HUES6 (cell line): ENCODE measurements at regions not wholly inside any gene's neighbourhood (a gene's known extent, or its start where the extent isn't known, plus 50 kb on each side); places are given as distances from the start of the nearest gene placed in this dataset.

Source experiments
- H3K27ac ChIP-seq: 2 replicates; pipeline ENCODE4 v1.7.0; 2013; ENCODE audit warnings: low read depth, mild to moderate bottlenecking, low read length, inconsistent platforms
- H3K27me3 ChIP-seq: 2 replicates; pipeline ENCODE4 v1.6.1; 2013; ENCODE audit warnings: low read length; ENCODE audit not compliant: control insufficient read depth, insufficient read depth
- H3K36me3 ChIP-seq: 2 replicates; pipeline ENCODE4 v1.6.1; 2013; ENCODE audit warnings: low read length; ENCODE audit not compliant: control insufficient read depth, insufficient read depth
- H3K4me1 ChIP-seq: 2 replicates; pipeline ENCODE4 v1.6.1; 2013; ENCODE audit warnings: low read length; ENCODE audit not compliant: control insufficient read depth, insufficient read depth
- H3K4me3 ChIP-seq: 2 replicates; pipeline ENCODE4 v1.5.1; 2013; ENCODE audit warnings: low read depth, low read length
- H3K9ac ChIP-seq: one replicate; pipeline ENCODE4 v1.6.1; 2013; ENCODE audit warnings: mild to moderate bottlenecking, low read length
- H3K9me3 ChIP-seq: 2 replicates; pipeline ENCODE4 v1.6.1; 2013; ENCODE audit warnings: low read depth, low read length; ENCODE audit not compliant: control insufficient read depth, insufficient read depth

- H3K9me3 ChIP-seq, result no peaks in the 10 kb centered on the region
- no peak overlapping the region for H3K9ac ChIP-seq
- no peaks in the 10 kb centered on the region for H3K27me3 ChIP-seq
- H3K4me1 ChIP-seq, result peaks cover 5% of the 10 kb centered on the region
- H3K27ac ChIP-seq, result no peak overlapping the region
- H3K4me3 ChIP-seq, result no peak overlapping the region
- no peaks in the 10 kb centered on the region for H3K36me3 ChIP-seq
Observed at GRCh38 chr2:19219060-19219459, 139.4 kb downstream of the OSR1 start.

- Histone ChIP-seq H3K4me3 (no peak overlapping the region), H3K9ac (no peak overlapping the region), H3K36me3 (no peaks in the 10 kb centered on the region), H3K9me3 (no peaks in the 10 kb centered on the region), H3K27ac (no peak overlapping the region), H3K4me1 (peaks cover 5% of the 10 kb centered on the region), H3K27me3 (no peaks in the 10 kb centered on the region)
Observed at GRCh38 chr2:19218166-19218565, 140.3 kb downstream of the OSR1 start.

- H3K9me3 ChIP-seq, result no peaks in the 10 kb centered on the region
- no peaks in the 10 kb centered on the region for H3K36me3 ChIP-seq
- H3K27me3 ChIP-seq, result no peaks in the 10 kb centered on the region
- H3K9ac ChIP-seq, result no peak overlapping the region
- no peak overlapping the region for H3K4me3 ChIP-seq
- H3K27ac ChIP-seq, result no peak overlapping the region
- peaks cover 5% of the 10 kb centered on the region for H3K4me1 ChIP-seq
Observed at GRCh38 chr2:19216676-19217602, 141.5 kb downstream of the OSR1 start.

- H3K4me3 ChIP-seq, result no peak overlapping the region
- peaks cover 5% of the 10 kb centered on the region for H3K4me1 ChIP-seq
- no peaks in the 10 kb centered on the region for H3K27me3 ChIP-seq
- no peaks in the 10 kb centered on the region for H3K9me3 ChIP-seq
- no peaks in the 10 kb centered on the region for H3K36me3 ChIP-seq
- no peak overlapping the region for H3K27ac ChIP-seq
- no peak overlapping the region for H3K9ac ChIP-seq
Observed at GRCh38 chr2:19216238-19216637, 142.2 kb downstream of the OSR1 start.

DNA sequence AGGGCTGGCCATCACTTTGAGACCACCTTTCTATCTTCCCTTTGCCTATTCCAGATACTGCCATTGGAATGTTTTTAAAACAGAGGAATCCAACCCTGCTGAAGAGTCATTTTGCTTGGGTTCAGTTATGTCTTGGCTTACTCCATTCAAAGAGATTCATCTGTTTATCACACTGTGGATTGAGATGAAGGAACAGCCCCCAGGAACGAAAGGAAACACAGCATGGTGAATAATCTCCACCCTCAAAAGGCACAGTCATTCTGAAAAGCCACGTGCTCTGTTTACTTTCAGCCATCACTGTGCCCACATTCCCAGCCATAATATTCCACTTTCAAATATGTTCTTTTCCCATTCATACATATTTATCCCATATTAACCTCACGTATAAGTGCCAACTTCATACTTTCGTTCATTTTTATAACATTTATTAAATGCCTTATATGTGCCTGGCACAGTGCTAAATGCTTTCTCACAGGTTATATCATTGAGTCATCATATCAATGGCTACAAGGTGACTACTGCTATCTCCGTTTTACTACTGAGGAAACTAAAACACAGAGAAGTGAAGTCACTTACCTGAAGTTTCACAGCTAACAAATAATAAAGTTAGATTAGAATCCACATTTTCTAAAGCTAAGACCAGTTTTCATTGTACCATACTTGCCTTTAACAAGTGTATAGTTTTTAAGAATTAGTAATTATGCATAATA, 143.6 kb downstream of the OSR1 start:
- Histone ChIP-seq H3K4me1 (peaks cover 5% of the 10 kb centered on the region), H3K9me3 (no peaks in the 10 kb centered on the region), H3K27me3 (no peaks in the 10 kb centered on the region), H3K27ac (no peak overlapping the region), H3K4me3 (no peak overlapping the region), H3K36me3 (no peaks in the 10 kb centered on the region), H3K9ac (no peak overlapping the region)

- no peak overlapping the region for H3K9ac ChIP-seq
- no peaks in the 10 kb centered on the region for H3K4me1 ChIP-seq
- no peak overlapping the region for H3K4me3 ChIP-seq
- H3K27me3 ChIP-seq, result no peaks in the 10 kb centered on the region
- H3K9me3 ChIP-seq, result no peaks in the 10 kb centered on the region
- H3K27ac ChIP-seq, result no peak overlapping the region
- H3K36me3 ChIP-seq, result no peaks in the 10 kb centered on the region
Observed at GRCh38 chr2:19209575-19210341, 148.7 kb downstream of the OSR1 start.

- Histone ChIP-seq H3K9ac (no peak overlapping the region), H3K4me3 (no peak overlapping the region), H3K27me3 (no peaks in the 10 kb centered on the region), H3K9me3 (no peaks in the 10 kb centered on the region), H3K36me3 (no peaks in the 10 kb centered on the region), H3K4me1 (no peaks in the 10 kb centered on the region), H3K27ac (no peak overlapping the region)
Observed at GRCh38 chr2:19208479-19209199, 149.8 kb downstream of the OSR1 start.

DNA sequence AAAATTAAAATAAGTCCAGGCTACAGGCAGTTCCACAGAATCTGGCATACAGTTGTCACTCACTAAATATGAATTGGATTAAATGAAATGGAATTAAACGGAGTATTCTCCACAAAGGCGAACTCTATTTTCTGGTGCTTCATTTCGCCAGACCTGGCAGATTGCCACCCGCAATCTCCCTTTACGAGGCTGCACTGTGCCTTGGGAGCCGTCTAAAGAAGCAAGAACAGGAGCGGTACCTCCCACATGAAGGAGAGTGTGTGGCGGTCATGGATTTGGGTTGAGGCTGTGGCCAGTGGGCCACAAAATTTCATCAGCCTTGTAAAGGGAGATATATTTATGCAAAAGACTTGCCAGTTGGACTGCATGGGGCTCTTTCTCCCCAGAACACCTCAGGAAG, 151.0 kb downstream of the OSR1 start:
- Histone ChIP-seq H3K4me1 (no peaks in the 10 kb centered on the region), H3K36me3 (no peaks in the 10 kb centered on the region), H3K27me3 (no peaks in the 10 kb centered on the region), H3K9me3 (no peaks in the 10 kb centered on the region), H3K27ac (no peak overlapping the region), H3K4me3 (no peak overlapping the region), H3K9ac (no peak overlapping the region)

- Histone ChIP-seq H3K4me1 (no peaks in the 10 kb centered on the region), H3K9ac (no peak overlapping the region), H3K4me3 (no peak overlapping the region), H3K27me3 (no peaks in the 10 kb centered on the region), H3K27ac (no peak overlapping the region), H3K36me3 (no peaks in the 10 kb centered on the region), H3K9me3 (no peaks in the 10 kb centered on the region)
Observed at GRCh38 chr2:19205983-19206533, 152.4 kb downstream of the OSR1 start.

DNA sequence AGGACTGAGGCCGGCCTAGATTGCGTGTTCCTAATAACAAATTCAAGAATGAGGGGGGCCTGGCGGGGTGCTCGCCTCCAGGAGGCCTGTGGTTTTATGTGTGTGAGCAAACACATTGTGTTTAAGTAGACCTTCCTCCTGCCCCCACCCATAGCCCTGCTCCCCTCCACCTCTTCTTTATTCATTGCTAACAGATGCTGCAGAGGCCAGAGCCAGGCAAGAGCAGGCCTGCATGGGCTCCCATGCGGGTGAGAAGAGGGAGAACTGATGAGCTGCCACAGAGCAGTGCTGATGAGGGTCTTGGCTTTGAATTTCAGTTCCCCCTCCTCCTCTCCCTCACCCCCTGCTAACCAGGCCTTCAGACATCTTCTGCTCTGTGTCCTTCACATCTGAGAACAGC, 154.6 kb downstream of the OSR1 start:
- Histone ChIP-seq H3K27ac (no peak overlapping the region), H3K9ac (no peak overlapping the region), H3K4me1 (no peaks in the 10 kb centered on the region), H3K27me3 (no peaks in the 10 kb centered on the region), H3K9me3 (no peaks in the 10 kb centered on the region), H3K36me3 (no peaks in the 10 kb centered on the region), H3K4me3 (no peak overlapping the region)
